Thyroid gland (tissue), 4 donors: ENCODE measurements at regions not wholly inside any gene's neighbourhood (a gene's known extent, or its start where the extent isn't known, plus 50 kb on each side); places are given as distances from the start of the nearest gene placed in this dataset.

Experiments used
- POLR2A ChIP-seq, 2 donors: fragments of 450-650 bp; IDR thresholded peaks; one replicate each; pipeline ENCODE4 v1.6.1; 2017; ENCODE audit warnings: antibody characterized with exemption in 2 of 2, mild to moderate bottlenecking in 2 of 2, moderate library complexity in 1 of 2
- TF ChIP-seq, protein P1 (sequence below), 6 experiments: fragments of 200-600 bp in 3 of 6; fragments of 450-650 bp in 3 of 6; sonication (generic) in 3 of 6; IDR thresholded peaks; one replicate each; pipeline ENCODE4 v1.5.1; 2016 to 2019; ENCODE audit warnings: antibody characterized with exemption in 6 of 6, mild to moderate bottlenecking in 2 of 6, inconsistent platforms in 1 of 6, moderate library complexity in 1 of 6

DNA sequence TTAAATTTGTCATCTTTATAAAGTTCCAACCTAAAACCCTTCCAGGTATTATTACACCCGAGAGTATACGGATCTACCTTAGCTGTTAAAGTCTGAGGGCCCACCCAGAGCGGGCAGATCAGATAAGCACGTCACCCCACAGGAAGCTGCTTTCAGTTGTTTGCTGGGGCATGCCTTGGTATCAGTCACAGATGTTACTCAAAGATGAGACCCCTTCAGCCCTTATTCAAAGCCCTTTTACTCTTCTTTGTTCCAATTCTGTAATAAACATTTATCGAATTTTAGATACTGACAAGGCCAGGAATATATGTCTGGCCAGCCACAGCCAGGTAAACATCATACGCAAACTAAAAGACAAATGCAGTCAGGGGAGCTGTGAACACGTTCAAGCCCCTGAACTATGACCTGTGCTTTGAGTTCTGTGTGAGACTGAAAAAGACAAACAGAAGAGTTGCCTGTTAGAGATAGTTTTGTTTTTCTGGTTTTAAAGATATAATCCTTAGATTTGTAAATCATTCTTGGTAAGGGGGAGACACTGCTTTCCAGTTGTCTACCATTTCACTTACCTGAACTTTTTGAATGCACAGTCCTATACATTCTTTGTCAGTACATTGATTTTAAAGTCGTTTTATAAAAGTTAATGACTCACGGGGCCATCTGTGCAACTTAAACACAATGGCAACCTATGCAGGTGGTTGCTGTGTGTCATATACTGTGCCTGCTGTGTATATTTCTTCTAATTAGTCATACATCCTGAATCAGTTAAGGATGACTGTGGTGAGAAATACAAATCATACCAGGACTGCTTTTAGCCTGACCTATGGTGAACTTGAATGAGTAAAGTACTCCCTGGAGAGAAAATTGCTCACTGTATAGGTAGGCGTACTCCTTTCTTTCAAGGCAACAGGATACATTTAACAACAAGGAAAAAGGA, 100.5 kb upstream of the ITPRID2 start:
- no peak for TF ChIP-seq POLR2A (IDR thresholded peaks at IDR 0.05)
- TF ChIP-seq, protein P1, sequence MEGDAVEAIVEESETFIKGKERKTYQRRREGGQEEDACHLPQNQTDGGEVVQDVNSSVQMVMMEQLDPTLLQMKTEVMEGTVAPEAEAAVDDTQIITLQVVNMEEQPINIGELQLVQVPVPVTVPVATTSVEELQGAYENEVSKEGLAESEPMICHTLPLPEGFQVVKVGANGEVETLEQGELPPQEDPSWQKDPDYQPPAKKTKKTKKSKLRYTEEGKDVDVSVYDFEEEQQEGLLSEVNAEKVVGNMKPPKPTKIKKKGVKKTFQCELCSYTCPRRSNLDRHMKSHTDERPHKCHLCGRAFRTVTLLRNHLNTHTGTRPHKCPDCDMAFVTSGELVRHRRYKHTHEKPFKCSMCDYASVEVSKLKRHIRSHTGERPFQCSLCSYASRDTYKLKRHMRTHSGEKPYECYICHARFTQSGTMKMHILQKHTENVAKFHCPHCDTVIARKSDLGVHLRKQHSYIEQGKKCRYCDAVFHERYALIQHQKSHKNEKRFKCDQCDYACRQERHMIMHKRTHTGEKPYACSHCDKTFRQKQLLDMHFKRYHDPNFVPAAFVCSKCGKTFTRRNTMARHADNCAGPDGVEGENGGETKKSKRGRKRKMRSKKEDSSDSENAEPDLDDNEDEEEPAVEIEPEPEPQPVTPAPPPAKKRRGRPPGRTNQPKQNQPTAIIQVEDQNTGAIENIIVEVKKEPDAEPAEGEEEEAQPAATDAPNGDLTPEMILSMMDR (IDR thresholded peaks at IDR 0.05), result no peak
